ENCODE measurements at regions not wholly inside any gene's neighbourhood (a gene's known extent, or its start where the extent isn't known, plus 50 kb on each side); places are given as distances from the start of the nearest gene placed in this dataset.

- peaks cover 23% of the 10 kb centered on the region for H3K27me3 ChIP-seq (ENCODE audit: insufficient read depth, low read length, poor library complexity)
- DNase-seq, result no peak
These were observed 187.3 kb upstream of the TNP1 start for GRCh38 chr2:217047209-217047608.

GRCh38 chr2:217045700-217046475 lies 186.0 kb upstream of the TNP1 start:
- Histone ChIP-seq H3K79me2 (ENCODE audit: insufficient read depth, low read length) (no peaks in the 10 kb centered on the region), H3K36me3 (ENCODE audit: insufficient read depth, low read length) (no peaks in the 10 kb centered on the region), H3K4me1 (ENCODE audit: insufficient read depth, low read length) (no peaks in the 10 kb centered on the region), H4K20me1 (ENCODE audit: insufficient read depth, low read length) (no peaks in the 10 kb centered on the region), H2AFZ (ENCODE audit: low read depth, low read length) (no peak overlapping the region), H3K27ac (ENCODE audit: low read length) (no peak overlapping the region), H3K4me2 (ENCODE audit: insufficient read depth, low read length) (no peak overlapping the region), H3K27me3 (ENCODE audit: insufficient read depth, low read length, poor library complexity) (peaks cover 23% of the 10 kb centered on the region), H3K4me3 (ENCODE audit: low read depth in 1 of 2, low read length in 2 of 2) (no peak overlapping the region), H3K9ac (ENCODE audit: low read depth, low read length) (no peak overlapping the region), H3K9me3 (ENCODE audit: insufficient read depth, low read length, severe bottlenecking) (no peaks in the 10 kb centered on the region)
- ATAC-seq (ENCODE audit: insufficient read depth, low read depth) (no peak), DNase-seq (no peak)
- TF ChIP-seq EZH2 (IDR thresholded peaks at IDR 0.05; ENCODE audit: borderline replicate concordance, low read depth, low read length, severe bottlenecking), result no peak
- TF ChIP-seq CTCF (IDR thresholded peaks at IDR 0.05; ENCODE audit: borderline replicate concordance, extremely low read depth, low read length, poor library complexity, severe bottlenecking), result no peak

More at GRCh38 chr2:217047209-217047608, 187.3 kb upstream of the TNP1 start:
- no peaks in the 10 kb centered on the region for H3K9me3 ChIP-seq (ENCODE audit: insufficient read depth, low read length, severe bottlenecking)
- H3K4me1 ChIP-seq (ENCODE audit: insufficient read depth, low read length), result no peaks in the 10 kb centered on the region
- H3K4me3 ChIP-seq (ENCODE audit: low read depth in 1 of 2, low read length in 2 of 2), result no peak overlapping the region
- TF ChIP-seq CTCF (IDR thresholded peaks at IDR 0.05; ENCODE audit: borderline replicate concordance, extremely low read depth, low read length, poor library complexity, severe bottlenecking), result no peak
- no peak for TF ChIP-seq EZH2 (IDR thresholded peaks at IDR 0.05; ENCODE audit: borderline replicate concordance, low read depth, low read length, severe bottlenecking)
- H3K9ac ChIP-seq (ENCODE audit: low read depth, low read length), result no peak overlapping the region
- H3K27ac ChIP-seq (ENCODE audit: low read length), result no peak overlapping the region
- no peak overlapping the region for H3K4me2 ChIP-seq (ENCODE audit: insufficient read depth, low read length)
- H3K79me2 ChIP-seq (ENCODE audit: insufficient read depth, low read length), result no peaks in the 10 kb centered on the region
- ATAC-seq (ENCODE audit: insufficient read depth, low read depth), result no peak
- no peaks in the 10 kb centered on the region for H4K20me1 ChIP-seq (ENCODE audit: insufficient read depth, low read length)
- no peak overlapping the region for H2AFZ ChIP-seq (ENCODE audit: low read depth, low read length)
- H3K36me3 ChIP-seq (ENCODE audit: insufficient read depth, low read length), result no peaks in the 10 kb centered on the region

GRCh38 chr2:217040099-217040498 lies 180.2 kb upstream of the TNP1 start:
- H3K9ac ChIP-seq (ENCODE audit: low read depth, low read length), result no peak overlapping the region
- H3K4me2 ChIP-seq (ENCODE audit: insufficient read depth, low read length), result no peak overlapping the region
- DNase-seq (no peak), ATAC-seq (ENCODE audit: insufficient read depth, low read depth) (no peak)
- H3K36me3 ChIP-seq (ENCODE audit: insufficient read depth, low read length), result no peaks in the 10 kb centered on the region
- no peaks in the 10 kb centered on the region for H3K4me1 ChIP-seq (ENCODE audit: insufficient read depth, low read length)
- no peaks in the 10 kb centered on the region for H3K79me2 ChIP-seq (ENCODE audit: insufficient read depth, low read length)
- peaks cover 10% of the 10 kb centered on the region for H3K27me3 ChIP-seq (ENCODE audit: insufficient read depth, low read length, poor library complexity)
- TF ChIP-seq EZH2 (IDR thresholded peaks at IDR 0.05; ENCODE audit: borderline replicate concordance, low read depth, low read length, severe bottlenecking) (no peak), CTCF (IDR thresholded peaks at IDR 0.05; ENCODE audit: borderline replicate concordance, extremely low read depth, low read length, poor library complexity, severe bottlenecking) (no peak)
- H3K4me3 ChIP-seq (ENCODE audit: low read depth in 1 of 2, low read length in 2 of 2), result no peak overlapping the region
- H2AFZ ChIP-seq (ENCODE audit: low read depth, low read length), result no peak overlapping the region
- H3K27ac ChIP-seq (ENCODE audit: low read length), result no peak overlapping the region
- H3K9me3 ChIP-seq (ENCODE audit: insufficient read depth, low read length, severe bottlenecking), result no peaks in the 10 kb centered on the region
- no peaks in the 10 kb centered on the region for H4K20me1 ChIP-seq (ENCODE audit: insufficient read depth, low read length)
